ENCODE measurements at regions not wholly inside any gene's neighbourhood (a gene's known extent, or its start where the extent isn't known, plus 50 kb on each side); places are given as distances from the start of the nearest gene placed in this dataset.

DNA sequence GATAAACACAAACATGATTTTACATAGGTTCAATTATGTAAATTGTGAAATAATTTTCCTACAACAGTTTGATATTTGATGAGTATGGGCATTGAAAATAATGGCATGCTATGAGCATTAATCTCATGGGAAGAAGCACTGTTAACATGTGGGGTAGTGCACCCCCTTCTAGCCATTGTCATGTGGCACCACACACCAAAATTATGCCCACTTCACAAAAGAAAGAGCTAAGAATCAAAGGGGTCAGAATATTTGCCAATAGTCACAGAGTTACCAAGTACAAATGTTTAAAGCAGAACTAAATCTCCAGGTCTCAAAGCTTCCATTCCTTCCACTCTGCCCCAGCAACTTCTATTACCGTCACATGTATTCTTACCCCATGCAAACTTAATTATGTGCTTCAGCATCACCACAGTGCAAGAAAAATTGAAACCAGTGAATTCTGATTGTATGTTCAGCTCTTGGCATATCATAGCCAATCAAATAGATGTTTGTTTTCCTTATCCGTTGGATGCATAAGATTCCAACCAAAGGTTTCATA lies 1273.8 kb downstream of the FAM181B start:
- Histone ChIP-seq H3K9ac (ENCODE audit: low read depth, low read length) (no peak overlapping the region), H2AFZ (replicated peaks; ENCODE audit: low read length, poor library complexity) (no peak overlapping the region), H3K23ac (ENCODE audit: low read depth, low read length) (no peak overlapping the region), H2AK5ac (ENCODE audit: low read depth, low read length) (no peak overlapping the region), H3K18ac (ENCODE audit: low read depth, low read length) (no peak overlapping the region), H3K14ac (replicated peaks; ENCODE audit: low read depth, low read length) (no peak overlapping the region), H3K4me3 (ENCODE audit: insufficient read depth, low read depth, low read length) (no peak overlapping the region), H3K9me3 (ENCODE audit: control insufficient read depth, insufficient read depth, low read length) (0 out of 2 replicates have a peak, but pooled peaks cover 4% of the 10 kb centered on the region), H3K79me1 (ENCODE audit: low read depth in 1 of 2, low read length in 2 of 2) (no peaks in the 10 kb centered on the region), H2BK20ac (ENCODE audit: low read depth, low read length) (no peak overlapping the region), H4K5ac (ENCODE audit: low read depth, low read length) (no peak overlapping the region), H3K36me3 (ENCODE audit: control insufficient read depth, insufficient read depth, low read length) (no peaks in the 10 kb centered on the region), H2BK5ac (ENCODE audit: low read depth, low read length, poor library complexity, severe bottlenecking) (no peak overlapping the region), H3K4ac (ENCODE audit: low read depth, low read length) (no peak overlapping the region), H2AK9ac (replicated peaks; ENCODE audit: low read depth, low read length, poor library complexity) (no peak overlapping the region), H3K4me2 (ENCODE audit: low read depth, low read length) (no peak overlapping the region), H3K4me1 (ENCODE audit: control insufficient read depth, insufficient read depth, low read length) (no peaks in the 10 kb centered on the region), H3K27ac (ENCODE audit: insufficient read depth, low read length) (no peak overlapping the region), H3K56ac (ENCODE audit: extremely low read depth, insufficient read depth, low read length) (no peak overlapping the region), H2BK15ac (ENCODE audit: low read depth, low read length) (no peak overlapping the region), H4K91ac (ENCODE audit: insufficient read depth, low read depth, low read length) (no peak overlapping the region), H4K20me1 (ENCODE audit: insufficient read depth, low read length) (no peaks in the 10 kb centered on the region), H4K8ac (ENCODE audit: low read depth in 2 of 2, low read length in 2 of 2) (no peak overlapping the region), H3K9me1 (ENCODE audit: insufficient read depth, low read length) (no peaks in the 10 kb centered on the region), H3K27me3 (ENCODE audit: control insufficient read depth, insufficient read depth, low read length) (no peaks in the 10 kb centered on the region), H2BK120ac (ENCODE audit: low read depth, low read length) (no peak overlapping the region)
- POLR2A ChIA-PET (ENCODE audit: unreplicated experiment) = no interaction called here
- in situ Hi-C loops (cut with MboI; ENCODE audit: low sequenced_read_pairs) (no loop called here), intact Hi-C loops (cut with micrococcal nuclease) (no loop called here), dilution Hi-C loops (cut with HindIII; ENCODE audit: low sequenced_read_pairs, unreplicated experiment) (no loop called here)
- WGBS, 2 experiments (ENCODE audit: extremely low coverage in 2 of 2, insufficient read length in 1 of 2) = 52% methylated on average over 2 of the region's 2 CpGs; no CpG with 5 or more reads in 1 of the 2 experiments
- TF ChIP-seq, protein P1, sequence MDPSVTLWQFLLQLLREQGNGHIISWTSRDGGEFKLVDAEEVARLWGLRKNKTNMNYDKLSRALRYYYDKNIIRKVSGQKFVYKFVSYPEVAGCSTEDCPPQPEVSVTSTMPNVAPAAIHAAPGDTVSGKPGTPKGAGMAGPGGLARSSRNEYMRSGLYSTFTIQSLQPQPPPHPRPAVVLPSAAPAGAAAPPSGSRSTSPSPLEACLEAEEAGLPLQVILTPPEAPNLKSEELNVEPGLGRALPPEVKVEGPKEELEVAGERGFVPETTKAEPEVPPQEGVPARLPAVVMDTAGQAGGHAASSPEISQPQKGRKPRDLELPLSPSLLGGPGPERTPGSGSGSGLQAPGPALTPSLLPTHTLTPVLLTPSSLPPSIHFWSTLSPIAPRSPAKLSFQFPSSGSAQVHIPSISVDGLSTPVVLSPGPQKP (IDR thresholded peaks at IDR 0.05; ENCODE audit: borderline replicate concordance, low read depth, low read length) = no peak
- TF ChIP-seq, protein P2, sequence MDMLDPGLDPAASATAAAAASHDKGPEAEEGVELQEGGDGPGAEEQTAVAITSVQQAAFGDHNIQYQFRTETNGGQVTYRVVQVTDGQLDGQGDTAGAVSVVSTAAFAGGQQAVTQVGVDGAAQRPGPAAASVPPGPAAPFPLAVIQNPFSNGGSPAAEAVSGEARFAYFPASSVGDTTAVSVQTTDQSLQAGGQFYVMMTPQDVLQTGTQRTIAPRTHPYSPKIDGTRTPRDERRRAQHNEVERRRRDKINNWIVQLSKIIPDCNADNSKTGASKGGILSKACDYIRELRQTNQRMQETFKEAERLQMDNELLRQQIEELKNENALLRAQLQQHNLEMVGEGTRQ (IDR thresholded peaks at IDR 0.05; ENCODE audit: low read depth, low read length) = no peak
- TF ChIP-seq CHD1 (IDR thresholded peaks at IDR 0.05; ENCODE audit: low read depth, low read length) = no peak
- TF ChIP-seq MXI1 (IDR thresholded peaks at IDR 0.05; ENCODE audit: borderline replicate concordance, low read depth, low read length) = no peak
- TF ChIP-seq BHLHE40 (IDR thresholded peaks at IDR 0.05; ENCODE audit: low read depth, low read length) = no peak
- no peak for TF ChIP-seq MAZ (IDR thresholded peaks at IDR 0.05; ENCODE audit: borderline replicate concordance, low read depth, low read length)
- no peak for TF ChIP-seq RAD21 (IDR thresholded peaks at IDR 0.05; ENCODE audit: low read length)
- TF ChIP-seq RFX5 (IDR thresholded peaks at IDR 0.05; ENCODE audit: low read depth, low read length) = no peak
- TF ChIP-seq, protein P3, sequence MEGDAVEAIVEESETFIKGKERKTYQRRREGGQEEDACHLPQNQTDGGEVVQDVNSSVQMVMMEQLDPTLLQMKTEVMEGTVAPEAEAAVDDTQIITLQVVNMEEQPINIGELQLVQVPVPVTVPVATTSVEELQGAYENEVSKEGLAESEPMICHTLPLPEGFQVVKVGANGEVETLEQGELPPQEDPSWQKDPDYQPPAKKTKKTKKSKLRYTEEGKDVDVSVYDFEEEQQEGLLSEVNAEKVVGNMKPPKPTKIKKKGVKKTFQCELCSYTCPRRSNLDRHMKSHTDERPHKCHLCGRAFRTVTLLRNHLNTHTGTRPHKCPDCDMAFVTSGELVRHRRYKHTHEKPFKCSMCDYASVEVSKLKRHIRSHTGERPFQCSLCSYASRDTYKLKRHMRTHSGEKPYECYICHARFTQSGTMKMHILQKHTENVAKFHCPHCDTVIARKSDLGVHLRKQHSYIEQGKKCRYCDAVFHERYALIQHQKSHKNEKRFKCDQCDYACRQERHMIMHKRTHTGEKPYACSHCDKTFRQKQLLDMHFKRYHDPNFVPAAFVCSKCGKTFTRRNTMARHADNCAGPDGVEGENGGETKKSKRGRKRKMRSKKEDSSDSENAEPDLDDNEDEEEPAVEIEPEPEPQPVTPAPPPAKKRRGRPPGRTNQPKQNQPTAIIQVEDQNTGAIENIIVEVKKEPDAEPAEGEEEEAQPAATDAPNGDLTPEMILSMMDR (conservative IDR thresholded peaks at IDR 0.05; ENCODE audit: low read depth, low read length) = no peak
- TF ChIP-seq SMC3 (IDR thresholded peaks at IDR 0.05; ENCODE audit: low read depth, low read length) = no peak
- no peak for TF ChIP-seq NFE2L2 (IDR thresholded peaks at IDR 0.05; ENCODE audit: low read depth, low read length)
- no peak for TF ChIP-seq MAFK (IDR thresholded peaks at IDR 0.05; ENCODE audit: low read depth, low read length)
- no peak for TF ChIP-seq RCOR1 (IDR thresholded peaks at IDR 0.05; ENCODE audit: insufficient replicate concordance, low read length)
- TF ChIP-seq FOS (IDR thresholded peaks at IDR 0.05; ENCODE audit: low read depth, low read length) = no peak
- TF ChIP-seq CEBPB (IDR thresholded peaks at IDR 0.05; ENCODE audit: low read depth, low read length) = no peak
- TF ChIP-seq POLR2A (IDR thresholded peaks at IDR 0.05; ENCODE audit: low read depth, low read length) = no peak
- DNase-seq = no peak
- CTCF ChIA-PET = no interaction called here
- no peak for ATAC-seq (ENCODE audit: low read depth)
- BruUV-seq (replicated peaks) = no TSS peak
